GM19455 (cell line): ENCODE measurements at regions not wholly inside any gene's neighbourhood (a gene's known extent, or its start where the extent isn't known, plus 50 kb on each side); places are given as distances from the start of the nearest gene placed in this dataset.
"Not testable (repeated sequence)": the region's sequence is repeated elsewhere in the genome, so short reads cannot be mapped to it uniquely, and the experiment has no call there.

Experiments used
- ATAC-seq: cut with Tn5 transposase; IDR thresholded peaks from one replicate; pipeline ENCODE4 v1.9.1; 2021; ENCODE audit not compliant: unreplicated experiment

GRCh38 chr7:47092336-47092735 lies 489.6 kb downstream of the TNS3 start:
- no peak for ATAC-seq

GRCh38 chr7:47091141-47091540 lies 490.8 kb downstream of the TNS3 start:
- ATAC-seq, result no peak

- ATAC-seq, result no peak
Measured at GRCh38 chr7:47089461-47089860, 492.4 kb downstream of the TNS3 start.

- no peak for ATAC-seq
Measured at GRCh38 chr7:47089068-47089417, 492.9 kb downstream of the TNS3 start.

- ATAC-seq, result peak; percentile 60
Measured at GRCh38 chr7:47088329-47089067, 493.4 kb downstream of the TNS3 start.

- ATAC-seq, result no peak
Measured at GRCh38 chr7:47087866-47088265, 494.0 kb downstream of the TNS3 start.

GRCh38 chr7:47085491-47086275 lies 496.2 kb downstream of the TNS3 start:
- no peak for ATAC-seq

GRCh38 chr7:47083476-47084250 lies 498.2 kb downstream of the TNS3 start:
- ATAC-seq, result no peak

- no peak for ATAC-seq
Measured at GRCh38 chr7:47080816-47081215, 501.1 kb downstream of the TNS3 start.

- ATAC-seq, result no peak
Measured at GRCh38 chr7:47078241-47078640, 503.7 kb downstream of the TNS3 start.

- no peak for ATAC-seq
Measured at GRCh38 chr7:47074702-47075153, 507.2 kb downstream of the TNS3 start.

- ATAC-seq, result no peak
Measured at GRCh38 chr7:47073284-47073683, 508.6 kb downstream of the TNS3 start.

- ATAC-seq, result no peak
Measured at GRCh38 chr7:47071866-47072265, 510.0 kb downstream of the TNS3 start.

- no peak for ATAC-seq
Measured at GRCh38 chr7:47069385-47070076, 512.4 kb downstream of the TNS3 start.

GRCh38 chr7:47066976-47067614 lies 514.8 kb downstream of the TNS3 start:
- no peak for ATAC-seq

GRCh38 chr7:47056731-47057130 lies 525.2 kb downstream of the TNS3 start:
- ATAC-seq, result no peak

GRCh38 chr7:47052541-47053208 lies 529.2 kb downstream of the TNS3 start:
- ATAC-seq, result not testable (repeated sequence)

- no peak for ATAC-seq
Measured at GRCh38 chr7:47049234-47049774, 532.6 kb downstream of the TNS3 start.

- no peak for ATAC-seq
Measured at GRCh38 chr7:47047384-47047783, 534.5 kb downstream of the TNS3 start.

GRCh38 chr7:47046949-47047348 lies 535.0 kb downstream of the TNS3 start:
- no peak for ATAC-seq
